K562 (cell line): ENCODE measurements at regions not wholly inside any gene's neighbourhood (a gene's known extent, or its start where the extent isn't known, plus 50 kb on each side); places are given as distances from the start of the nearest gene placed in this dataset.

Experiments
- CTCF ChIP-seq, 3 experiments: IDR thresholded peaks in 2 of 3; conservative IDR thresholded peaks in 1 of 3; 2 replicates each; pipeline ENCODE4 v1.5.1; 2011 to 2012; ENCODE audit warnings: low read length in 3 of 3, mild to moderate bottlenecking in 3 of 3, control low read depth in 2 of 3, improper control_type of control experiment in 1 of 3, inconsistent platforms in 1 of 3, low read depth in 1 of 3, mixed read lengths in 1 of 3, moderate library complexity in 1 of 3; ENCODE audit not compliant: insufficient read depth in 2 of 3
- EZH2 ChIP-seq: IDR thresholded peaks from 2 replicates; pipeline ENCODE4 v1.6.1; 2012; ENCODE audit warnings: low read depth, mild to moderate bottlenecking, inconsistent platforms, low read length, borderline replicate concordance
- NBN ChIP-seq: fragments of 450-650 bp; IDR thresholded peaks from 2 replicates; pipeline ENCODE4 v1.6.1; 2016; ENCODE audit warnings: low read depth, mild to moderate bottlenecking
- ZNF24 ChIP-seq: fragments of 450-650 bp; IDR thresholded peaks from 2 replicates; pipeline ENCODE4 v1.6.1; 2016

- no peak for TF ChIP-seq NBN
- TF ChIP-seq ZNF24, result no peak
- TF ChIP-seq EZH2, result no peak
- no peak for TF ChIP-seq CTCF (IDR thresholded peaks at IDR 0.05 in 2 of 3, conservative IDR thresholded peaks at IDR 0.05 in 1 of 3; ENCODE audit: insufficient read depth in 2 of 3, low read depth in 1 of 3, low read length in 3 of 3)
These were observed 101.7 kb upstream of the FST start for GRCh38 chr5:53378590-53379247.
